GM12872 (cell line): ENCODE measurements at regions not wholly inside any gene's neighbourhood (a gene's known extent, or its start where the extent isn't known, plus 50 kb on each side); places are given as distances from the start of the nearest gene placed in this dataset.

ENCODE experiments used
- CTCF ChIP-seq: IDR thresholded peaks from 3 replicates; pipeline ENCODE4 v1.5.1; 2011; ENCODE audit warnings: low read depth, mild to moderate bottlenecking, low read length, moderate library complexity; ENCODE audit not compliant: insufficient read depth

- TF ChIP-seq CTCF: no peak
Observed at GRCh38 chr5:87022415-87022814, 245.3 kb upstream of the RASA1 start.

GRCh38 chr5:87027570-87027969 lies 240.1 kb upstream of the RASA1 start:
- TF ChIP-seq CTCF: no peak

GRCh38 chr5:87029951-87030350 lies 237.7 kb upstream of the RASA1 start:
- no peak for TF ChIP-seq CTCF

GRCh38 chr5:87030699-87031098 lies 237.0 kb upstream of the RASA1 start:
- no peak for TF ChIP-seq CTCF

- TF ChIP-seq CTCF: no peak
Observed at GRCh38 chr5:87034557-87034956, 233.1 kb upstream of the RASA1 start.

- TF ChIP-seq CTCF: no peak
Observed at GRCh38 chr5:87042554-87042953, 225.1 kb upstream of the RASA1 start.

GRCh38 chr5:87048156-87048555 lies 219.5 kb upstream of the RASA1 start:
- peak; percentile 13; the same call in 1 of the 3 replicates for TF ChIP-seq CTCF
